PFSK-1 (cell line): ENCODE measurements at regions not wholly inside any gene's neighbourhood (a gene's known extent, or its start where the extent isn't known, plus 50 kb on each side); places are given as distances from the start of the nearest gene placed in this dataset.

Experiments
- FOXP2 ChIP-seq: optimal IDR thresholded peaks from 2 replicates; pipeline ENCODE3; 2011; ENCODE audit warnings: borderline replicate concordance, control low read depth, inconsistent platforms; ENCODE audit not compliant: insufficient read depth; ENCODE audit errors: extremely low read length, extremely low read depth
- POLR2AphosphoS5 ChIP-seq: IDR thresholded peaks from 2 replicates; pipeline ENCODE4 v1.6.1; 2012; ENCODE audit warnings: low read depth, mild to moderate bottlenecking, control low read depth, low read length, moderate library complexity
- REST ChIP-seq, 2 experiments: IDR thresholded peaks; 2 replicates each; pipeline versions ENCODE4 v1.6.1 to v1.8.0; 2011 to 2012; ENCODE audit warnings: low read depth in 2 of 2, low read length in 2 of 2, control low read depth in 1 of 2, inconsistent platforms in 1 of 2, mild to moderate bottlenecking in 1 of 2, moderate library complexity in 1 of 2; ENCODE audit not compliant: insufficient read depth in 1 of 2
- SIN3A ChIP-seq: IDR thresholded peaks from 2 replicates; pipeline ENCODE4 v1.6.1; 2012; ENCODE audit warnings: mild to moderate bottlenecking, low read length, moderate library complexity, borderline replicate concordance; ENCODE audit not compliant: insufficient read depth
- TAF1 ChIP-seq: IDR thresholded peaks from 2 replicates; pipeline ENCODE4 v1.6.1; 2012; ENCODE audit warnings: low read length, control low read depth, borderline replicate concordance; ENCODE audit not compliant: insufficient read depth

- TF ChIP-seq REST (IDR thresholded peaks at IDR 0.05; ENCODE audit: insufficient read depth in 1 of 2, low read depth in 2 of 2, low read length in 2 of 2) (no peak), SIN3A (no peak), POLR2AphosphoS5 (no peak), FOXP2 (no peak), TAF1 (no peak)
Measured at GRCh38 chr21:16592381-16592780, 862.6 kb downstream of the USP25 start.

- TF ChIP-seq TAF1: no peak
Measured at GRCh38 chr21:16594191-16594590, 864.4 kb downstream of the USP25 start.

GRCh38 chr21:16596369-16596768 lies 866.6 kb downstream of the USP25 start:
- no peak for TF ChIP-seq SIN3A
- no peak for TF ChIP-seq REST (IDR thresholded peaks at IDR 0.05; ENCODE audit: insufficient read depth in 1 of 2, low read depth in 2 of 2, low read length in 2 of 2)
- TF ChIP-seq TAF1: no peak
- TF ChIP-seq POLR2AphosphoS5: no peak
- TF ChIP-seq FOXP2: no peak

GRCh38 chr21:16597753-16598152 lies 868.0 kb downstream of the USP25 start:
- TF ChIP-seq FOXP2 (no peak), TAF1 (no peak), REST (IDR thresholded peaks at IDR 0.05; ENCODE audit: insufficient read depth in 1 of 2, low read depth in 2 of 2, low read length in 2 of 2) (no peak), SIN3A (no peak), POLR2AphosphoS5 (no peak)

GRCh38 chr21:16605597-16605996 lies 875.8 kb downstream of the USP25 start:
- TF ChIP-seq REST (IDR thresholded peaks at IDR 0.05; ENCODE audit: insufficient read depth in 1 of 2, low read depth in 2 of 2, low read length in 2 of 2): no peak
- TF ChIP-seq FOXP2: no peak
- TF ChIP-seq POLR2AphosphoS5: no peak
